Ovary (tissue), 7 donors: ENCODE measurements at regions not wholly inside any gene's neighbourhood (a gene's known extent, or its start where the extent isn't known, plus 50 kb on each side); places are given as distances from the start of the nearest gene placed in this dataset.

Source experiments
- DNase-seq, 5 donors: peaks; one replicate each; pipeline ENCODE4 v3.0.0-alpha.2; 2019 to 2020
- H3K27ac ChIP-seq, 2 donors: fragments of 200-600 bp; one replicate each; pipeline versions ENCODE4 v1.5.1 to v1.8.0; 2019 to 2022
- H3K27me3 ChIP-seq: fragments of 200-600 bp; one replicate; pipeline ENCODE4 v1.8.0; 2022
- H3K36me3 ChIP-seq: fragments of 200-600 bp; sonication (generic); one replicate; pipeline ENCODE4 v1.5.1; 2019
- H3K4me1 ChIP-seq: one replicate; pipeline ENCODE4 v1.8.1; 2013; ENCODE audit warnings: mild to moderate bottlenecking, moderate library complexity; ENCODE audit not compliant: insufficient read depth
- H3K4me3 ChIP-seq: fragments of 200-600 bp; sonication (generic); one replicate; pipeline ENCODE4 v1.5.1; 2017
- H3K9me3 ChIP-seq, 2 donors: fragments of 200-600 bp in 1 of 2; sonication (generic) in 1 of 2; one replicate each; pipeline versions ENCODE4 v1.5.1 to v1.8.1; 2013 to 2019; ENCODE audit warnings: mild to moderate bottlenecking in 1 of 2, moderate library complexity in 1 of 2
- EP300 ChIP-seq: sonication (generic); formaldehyde crosslinking; IDR thresholded peaks from one replicate; pipeline ENCODE4 v1.6.1; 2017; ENCODE audit warnings: antibody characterized with exemption
- POLR2A ChIP-seq: fragments of 450-650 bp; IDR thresholded peaks from one replicate; pipeline ENCODE4 v1.6.1; 2017; ENCODE audit warnings: antibody characterized with exemption, mild to moderate bottlenecking, moderate library complexity
- WGBS, 3 donors: extraction: QIAGEN DNeasy Blood & Tissue Kit in 1 of 3; methylation state at CpG; one replicate each; pipeline versions ENCODE4 v1.1.5 to v1.1.7; 2013 to 2017; 5-methylcytosine and 5-hydroxymethylcytosine counted together
- intact Hi-C, 4 donors: fragments of 100-400 bp; cut with DNase I; formaldehyde crosslinking; loops; one replicate each; pipeline versions ENCODE4 v1.11.0 to v1.15.1; 2022 to 2023
- TF ChIP-seq, protein P1 (sequence below), 3 donors: fragments of 450-650 bp in 2 of 3; fragments of 200-600 bp in 1 of 3; IDR thresholded peaks; one replicate each; pipeline versions ENCODE4 v1.5.1 to v1.8.0; 2016 to 2022; ENCODE audit warnings: antibody characterized with exemption in 3 of 3, mild to moderate bottlenecking in 1 of 3
- donor health status: DM: no; HTN: no; CAD: no; lungs with moderate emphysema.
- donor health status: DM: no; HTN: no; CAD: no.
- donor health status: Bipolar disorder and iron deficiency.
- donor health status: DM: no; HTN: no; CAD: no.
- donor health status: DM: yes; HTN: yes; CAD: no.

DNA sequence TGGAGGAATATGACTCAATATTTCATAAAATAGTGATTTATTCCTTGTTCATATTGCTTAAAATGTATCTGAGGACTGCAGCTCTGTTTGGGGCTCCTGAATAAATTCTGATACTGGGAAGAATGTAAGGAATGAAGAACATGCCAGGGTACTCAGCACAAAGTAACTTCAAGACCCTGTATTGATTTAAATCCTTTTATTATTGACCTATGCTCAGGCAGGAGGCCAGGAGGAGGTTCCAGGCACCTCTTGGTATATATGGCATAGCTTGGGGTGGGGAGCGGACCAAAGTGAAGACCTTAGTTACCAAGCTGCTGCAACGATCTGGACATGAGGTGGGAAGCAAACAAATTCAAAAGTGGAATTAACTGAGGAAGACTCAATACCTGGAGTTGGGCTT is 142.8 kb upstream of the PEX5L start:
- H3K9me3 ChIP-seq, result no peaks in the 10 kb centered on the region
- TF ChIP-seq, protein P1, sequence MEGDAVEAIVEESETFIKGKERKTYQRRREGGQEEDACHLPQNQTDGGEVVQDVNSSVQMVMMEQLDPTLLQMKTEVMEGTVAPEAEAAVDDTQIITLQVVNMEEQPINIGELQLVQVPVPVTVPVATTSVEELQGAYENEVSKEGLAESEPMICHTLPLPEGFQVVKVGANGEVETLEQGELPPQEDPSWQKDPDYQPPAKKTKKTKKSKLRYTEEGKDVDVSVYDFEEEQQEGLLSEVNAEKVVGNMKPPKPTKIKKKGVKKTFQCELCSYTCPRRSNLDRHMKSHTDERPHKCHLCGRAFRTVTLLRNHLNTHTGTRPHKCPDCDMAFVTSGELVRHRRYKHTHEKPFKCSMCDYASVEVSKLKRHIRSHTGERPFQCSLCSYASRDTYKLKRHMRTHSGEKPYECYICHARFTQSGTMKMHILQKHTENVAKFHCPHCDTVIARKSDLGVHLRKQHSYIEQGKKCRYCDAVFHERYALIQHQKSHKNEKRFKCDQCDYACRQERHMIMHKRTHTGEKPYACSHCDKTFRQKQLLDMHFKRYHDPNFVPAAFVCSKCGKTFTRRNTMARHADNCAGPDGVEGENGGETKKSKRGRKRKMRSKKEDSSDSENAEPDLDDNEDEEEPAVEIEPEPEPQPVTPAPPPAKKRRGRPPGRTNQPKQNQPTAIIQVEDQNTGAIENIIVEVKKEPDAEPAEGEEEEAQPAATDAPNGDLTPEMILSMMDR (IDR thresholded peaks at IDR 0.05), result no peak
- TF ChIP-seq EP300, result no peak
- no peak for TF ChIP-seq POLR2A
- no peak overlapping the region for H3K27ac ChIP-seq
- no peaks in the 10 kb centered on the region for H3K4me1 ChIP-seq
- no peaks in the 10 kb centered on the region for H3K27me3 ChIP-seq
- H3K4me3 ChIP-seq, result no peak overlapping the region
- WGBS, 3 donors, result 47 to 56% (median 54%) methylated on average over 2 of the region's 2 CpGs
- H3K36me3 ChIP-seq, result no peaks in the 10 kb centered on the region
- DNase-seq, result no peak
- intact Hi-C loops, result no loop called here

DNA sequence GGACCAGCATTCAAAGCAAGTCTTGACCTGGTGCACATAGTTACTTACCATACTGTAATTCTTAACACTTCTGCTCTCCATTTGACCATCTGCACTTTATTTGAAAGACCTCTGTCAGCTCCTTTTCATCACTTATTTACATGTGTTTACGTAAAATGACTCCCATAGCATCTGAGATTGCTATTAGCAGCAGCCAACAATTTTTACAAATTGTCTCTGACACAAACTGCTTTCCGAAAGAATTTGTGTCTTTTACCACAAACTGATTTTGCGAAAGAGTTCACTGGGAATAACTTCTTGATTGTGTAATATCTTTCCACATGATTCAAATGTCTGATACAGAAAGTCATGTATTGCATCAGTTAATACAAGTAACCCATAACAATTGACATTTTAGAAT is 144.1 kb upstream of the PEX5L start:
- Histone ChIP-seq H3K27me3 (no peaks in the 10 kb centered on the region), H3K4me1 (no peaks in the 10 kb centered on the region), H3K36me3 (no peaks in the 10 kb centered on the region), H3K9me3 (no peaks in the 10 kb centered on the region), H3K27ac (no peak overlapping the region), H3K4me3 (no peak overlapping the region)
- 80 to 86% (median 81%) methylated on average over 3 of the region's 3 CpGs for WGBS, 3 donors
- intact Hi-C loops, result no loop called here
- DNase-seq, result no peak
- no peak for TF ChIP-seq EP300
- TF ChIP-seq, protein P1 (IDR thresholded peaks at IDR 0.05), result no peak
- no peak for TF ChIP-seq POLR2A

DNA sequence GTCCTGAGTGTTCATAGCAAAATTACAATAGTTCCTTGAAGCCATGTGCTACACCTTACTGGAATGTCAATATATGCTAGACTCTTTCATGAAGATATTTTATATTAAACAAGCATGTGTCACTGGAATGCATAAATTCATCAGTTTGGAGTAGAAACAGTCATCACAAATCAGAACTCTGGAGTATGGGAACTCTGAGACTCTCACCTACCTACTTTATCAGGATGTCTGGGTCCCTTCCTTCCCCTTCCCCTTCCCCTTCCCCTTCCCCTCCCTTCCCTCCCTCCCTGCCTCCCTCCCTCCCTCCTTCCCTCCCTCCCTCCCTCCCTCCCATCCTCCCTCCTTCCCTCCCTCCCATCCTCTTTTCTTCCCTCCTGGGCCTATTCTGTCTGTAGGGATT is 144.7 kb upstream of the PEX5L start:
- H3K9me3 ChIP-seq, result no peaks in the 10 kb centered on the region
- TF ChIP-seq, protein P1 (IDR thresholded peaks at IDR 0.05), result no peak
- TF ChIP-seq POLR2A (no peak), EP300 (no peak)
- intact Hi-C loops, result no loop called here

DNA sequence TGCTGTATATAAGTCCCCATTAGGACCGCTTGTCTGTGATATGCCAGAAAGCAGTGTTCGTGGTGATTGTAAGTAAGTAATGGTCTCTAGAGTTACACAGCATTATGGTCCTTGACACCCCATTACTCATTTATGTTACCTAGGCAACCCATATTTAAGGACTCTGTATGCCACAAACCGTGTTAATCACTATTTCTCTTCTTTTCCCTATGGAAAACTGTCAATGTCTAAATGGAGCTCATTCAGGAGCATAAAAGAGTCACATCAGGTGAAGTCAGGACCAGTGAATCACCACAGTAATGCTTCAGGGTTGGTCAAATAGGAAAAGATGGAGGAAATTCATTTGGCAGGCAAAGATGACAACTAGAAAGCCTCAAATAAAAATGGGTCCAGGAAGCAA is 146.6 kb upstream of the PEX5L start:
- no peak for DNase-seq
- Histone ChIP-seq H3K4me3 (no peak overlapping the region), H3K36me3 (no peaks in the 10 kb centered on the region), H3K27me3 (no peaks in the 10 kb centered on the region), H3K4me1 (no peaks in the 10 kb centered on the region), H3K27ac (no peak overlapping the region), H3K9me3 (no peaks in the 10 kb centered on the region)
- intact Hi-C loops, result no loop called here
- no peak for TF ChIP-seq POLR2A
- TF ChIP-seq, protein P1 (IDR thresholded peaks at IDR 0.05), result no peak
- no peak for TF ChIP-seq EP300
- WGBS, 3 donors, result 80 to 81% (median 80%) methylated on average over 3 of the region's 3 CpGs

More for the DNA sequence above, 144.7 kb upstream of the PEX5L start:
- H3K27me3 ChIP-seq, result no peaks in the 10 kb centered on the region
- H3K27ac ChIP-seq, result no peak overlapping the region
- no peak for DNase-seq
- H3K36me3 ChIP-seq, result no peaks in the 10 kb centered on the region
- H3K4me3 ChIP-seq, result no peak overlapping the region
- H3K4me1 ChIP-seq, result no peaks in the 10 kb centered on the region

DNA sequence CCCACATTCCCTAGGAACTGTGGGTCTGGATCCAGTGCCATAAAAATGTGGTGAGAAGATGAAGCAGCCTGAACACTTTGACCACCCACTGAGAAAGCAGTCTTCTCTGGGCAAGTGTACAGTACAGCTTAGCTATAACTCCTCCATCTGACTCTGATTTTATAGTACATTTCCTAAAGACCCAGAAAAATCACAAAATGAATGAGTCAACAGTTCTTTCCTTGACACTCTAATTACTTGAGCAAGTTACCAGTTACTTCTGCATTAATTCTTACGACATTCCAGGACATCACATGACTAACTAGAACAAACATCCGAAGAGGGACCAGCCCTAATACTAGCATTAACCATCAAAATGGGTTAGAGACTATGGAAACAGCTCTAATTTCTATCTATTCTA is 148.1 kb upstream of the PEX5L start:
- DNase-seq, result no peak
- H3K27me3 ChIP-seq, result no peaks in the 10 kb centered on the region
- H3K27ac ChIP-seq, result no peak overlapping the region
- no peaks in the 10 kb centered on the region for H3K9me3 ChIP-seq
- intact Hi-C loops, result no loop called here
- no peaks in the 10 kb centered on the region for H3K36me3 ChIP-seq
- WGBS, 3 donors, result 72 to 78% (median 74%) methylated on average over 2 of the region's 2 CpGs
- H3K4me1 ChIP-seq, result no peaks in the 10 kb centered on the region
- H3K4me3 ChIP-seq, result no peak overlapping the region
- no peak for TF ChIP-seq EP300
- TF ChIP-seq POLR2A, result no peak
- TF ChIP-seq, protein P1 (IDR thresholded peaks at IDR 0.05), result no peak
